A673 (cell line): ENCODE measurements at regions not wholly inside any gene's neighbourhood (a gene's known extent, or its start where the extent isn't known, plus 50 kb on each side); places are given as distances from the start of the nearest gene placed in this dataset.
A peak's percentile ranks its signal among the peaks of the same experiment; 100 is the strongest.

ENCODE experiments used
- BruUV-seq: library from RNA; stranded (reverse); fragments of 400-500 nt; replicated peaks from 2 replicates; lab custom pipeline; 2021; lab: Mats Ljungman, UMichigan
- CTCF ChIA-PET: fragments of 300-600 bp; sonication (Branson Sonifier 250); formaldehyde crosslinking; loops from one replicate; lab custom pipeline; 2022; ENCODE audit warnings: antibody characterized with exemption; lab: Charles Lee
- POLR2A ChIA-PET: fragments of 300-600 bp; sonication (Branson Sonifier 250); formaldehyde crosslinking; loops from one replicate; lab custom pipeline; 2022; ENCODE audit warnings: antibody characterized with exemption; ENCODE audit not compliant: low non-redundant PET; lab: Charles Lee
- DNase-seq: peaks from one replicate; pipeline ENCODE4 v3.0.0-alpha.2; 2015; ENCODE audit warnings: low spot score
- H3K27ac ChIP-seq: fragments of 200-600 bp; sonication (generic); 2 replicates; pipeline ENCODE4 v1.5.1; 2016; ENCODE audit warnings: mixed run types, low read depth, mild to moderate bottlenecking, mixed read lengths, antibody characterized with exemption, low read length; ENCODE audit not compliant: poor library complexity, severe bottlenecking
- H3K27me3 ChIP-seq: fragments of 200-600 bp; sonication (generic); replicated peaks from 2 replicates; pipeline ENCODE4 v1.6.1; 2017; ENCODE audit warnings: mixed run types, low read depth, mild to moderate bottlenecking, mixed read lengths, antibody characterized with exemption, low read length; ENCODE audit not compliant: insufficient read depth, poor library complexity
- H3K36me3 ChIP-seq: fragments of 200-600 bp; sonication (generic); 2 replicates; pipeline ENCODE4 v1.6.1; 2016; ENCODE audit warnings: mixed run types, mild to moderate bottlenecking, mixed read lengths, antibody characterized with exemption, low read length; ENCODE audit not compliant: insufficient read depth, poor library complexity, severe bottlenecking
- H3K4me1 ChIP-seq: fragments of 200-600 bp; sonication (generic); 2 replicates; pipeline ENCODE4 v1.6.1; 2017; ENCODE audit warnings: mixed run types, mild to moderate bottlenecking, mixed read lengths, antibody characterized with exemption, low read length; ENCODE audit not compliant: insufficient read depth, poor library complexity, severe bottlenecking
- H3K4me3 ChIP-seq: fragments of 200-600 bp; sonication (generic); 2 replicates; pipeline ENCODE4 v1.5.1; 2016; ENCODE audit warnings: low read depth, mixed run types, mild to moderate bottlenecking, mixed read lengths, low read length; ENCODE audit not compliant: poor library complexity, severe bottlenecking
- H3K9me3 ChIP-seq: fragments of 200-600 bp; sonication (generic); 2 replicates; pipeline ENCODE4 v1.6.1; 2016; ENCODE audit warnings: mixed run types, low read depth, mild to moderate bottlenecking, mixed read lengths, antibody characterized with exemption, low read length; ENCODE audit not compliant: poor library complexity, severe bottlenecking
- EZH2 ChIP-seq: fragments of 200-600 bp; sonication (generic); IDR thresholded peaks from 2 replicates; pipeline ENCODE4 v1.6.1; 2017; ENCODE audit warnings: borderline replicate concordance, low read depth, mild to moderate bottlenecking, mixed read lengths, antibody characterized with exemption, low read length; ENCODE audit not compliant: poor library complexity, severe bottlenecking
- intact Hi-C: fragments of 100-400 bp; cut with micrococcal nuclease; formaldehyde crosslinking; loops from one replicate; pipeline ENCODE4 v1.10.0; 2022; ENCODE audit not compliant: unreplicated experiment
- TF ChIP-seq, protein P1 (sequence below): fragments of 300-800, 200-600 bp; sonication (generic); conservative IDR thresholded peaks from 2 replicates; pipeline ENCODE4 v1.5.1; 2017; ENCODE audit warnings: low read depth, mild to moderate bottlenecking, antibody characterized with exemption, low read length, moderate library complexity, mixed read lengths

DNA sequence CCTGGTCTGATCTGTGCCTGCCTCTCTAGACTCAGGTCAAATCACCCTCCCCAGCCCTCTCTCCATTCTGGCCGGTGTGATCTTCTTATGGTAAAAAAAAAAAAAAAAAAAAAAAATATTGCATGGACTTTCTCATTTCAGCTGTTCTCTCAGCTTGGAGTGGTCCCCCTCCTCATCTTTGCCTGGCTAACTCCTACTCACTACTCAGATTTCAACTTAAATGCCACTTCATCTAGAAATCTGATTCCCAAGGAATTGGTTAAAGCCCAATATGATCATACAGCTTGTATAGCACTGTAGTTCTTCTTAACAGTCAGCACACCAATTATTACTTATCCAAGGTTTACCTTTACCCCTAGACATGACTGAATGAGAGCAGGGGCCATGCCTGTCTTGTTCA, 105.9 kb upstream of the CARMIL1 start:
- no peak for DNase-seq
- Histone ChIP-seq H3K4me3 (no peak overlapping the region), H3K36me3 (no peaks in the 10 kb centered on the region), H3K27ac (no peak overlapping the region), H3K27me3 (no peaks in the 10 kb centered on the region), H3K4me1 (peaks cover 8% of the 10 kb centered on the region), H3K9me3 (no peaks in the 10 kb centered on the region)
- intact Hi-C loops: no loop called here
- ChIA-PET POLR2A (no interaction called here), CTCF (interaction anchor here (0.7 kb wide), 1 partner anchor 547 kb away, joined by 6 read pairs; no protein-coding TSS in a partner anchor)
- BruUV-seq: no TSS peak
- TF ChIP-seq, protein P1, sequence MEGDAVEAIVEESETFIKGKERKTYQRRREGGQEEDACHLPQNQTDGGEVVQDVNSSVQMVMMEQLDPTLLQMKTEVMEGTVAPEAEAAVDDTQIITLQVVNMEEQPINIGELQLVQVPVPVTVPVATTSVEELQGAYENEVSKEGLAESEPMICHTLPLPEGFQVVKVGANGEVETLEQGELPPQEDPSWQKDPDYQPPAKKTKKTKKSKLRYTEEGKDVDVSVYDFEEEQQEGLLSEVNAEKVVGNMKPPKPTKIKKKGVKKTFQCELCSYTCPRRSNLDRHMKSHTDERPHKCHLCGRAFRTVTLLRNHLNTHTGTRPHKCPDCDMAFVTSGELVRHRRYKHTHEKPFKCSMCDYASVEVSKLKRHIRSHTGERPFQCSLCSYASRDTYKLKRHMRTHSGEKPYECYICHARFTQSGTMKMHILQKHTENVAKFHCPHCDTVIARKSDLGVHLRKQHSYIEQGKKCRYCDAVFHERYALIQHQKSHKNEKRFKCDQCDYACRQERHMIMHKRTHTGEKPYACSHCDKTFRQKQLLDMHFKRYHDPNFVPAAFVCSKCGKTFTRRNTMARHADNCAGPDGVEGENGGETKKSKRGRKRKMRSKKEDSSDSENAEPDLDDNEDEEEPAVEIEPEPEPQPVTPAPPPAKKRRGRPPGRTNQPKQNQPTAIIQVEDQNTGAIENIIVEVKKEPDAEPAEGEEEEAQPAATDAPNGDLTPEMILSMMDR: no peak
- TF ChIP-seq EZH2: no peak

DNA sequence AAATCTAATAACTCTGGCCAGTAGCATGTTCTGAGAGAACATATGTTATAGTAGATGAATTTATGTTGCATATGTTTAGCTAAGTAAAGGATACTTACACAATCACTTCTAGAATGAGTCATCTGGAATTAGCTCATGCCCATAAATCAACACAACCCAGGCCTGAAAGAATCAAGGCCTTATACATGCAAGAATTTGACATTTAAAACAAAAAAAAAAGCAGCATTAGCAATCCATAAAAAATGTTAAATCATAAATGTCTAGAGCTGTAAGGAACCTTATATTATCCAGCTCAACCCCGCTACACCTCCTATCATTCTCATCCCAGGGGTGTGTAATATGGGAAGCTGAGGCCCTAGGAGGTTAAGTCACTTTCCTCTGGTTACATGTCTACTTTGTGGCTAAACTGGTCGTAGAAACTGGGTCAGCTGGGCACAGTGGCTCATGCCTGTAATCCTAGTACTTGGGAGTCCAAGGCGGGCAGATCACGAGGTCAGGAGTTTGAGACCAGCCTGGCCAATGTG, 105.2 kb upstream of the CARMIL1 start:
- POLR2A ChIA-PET: no interaction called here
- no peak for TF ChIP-seq EZH2
- TF ChIP-seq, protein P1: no peak
- H3K27ac ChIP-seq: no peak overlapping the region
- no TSS peak for BruUV-seq
- H3K4me1 ChIP-seq: peaks cover 8% of the 10 kb centered on the region
- CTCF ChIA-PET: interaction anchor here (0.6 kb wide), 1 partner anchor 20 kb away, joined by 9 read pairs; no protein-coding TSS in a partner anchor
- no peaks in the 10 kb centered on the region for H3K9me3 ChIP-seq
- no peak overlapping the region for H3K4me3 ChIP-seq
- DNase-seq: peak; percentile 81
- H3K36me3 ChIP-seq: no peaks in the 10 kb centered on the region
- H3K27me3 ChIP-seq: no peaks in the 10 kb centered on the region
- intact Hi-C loops: no loop called here

DNA sequence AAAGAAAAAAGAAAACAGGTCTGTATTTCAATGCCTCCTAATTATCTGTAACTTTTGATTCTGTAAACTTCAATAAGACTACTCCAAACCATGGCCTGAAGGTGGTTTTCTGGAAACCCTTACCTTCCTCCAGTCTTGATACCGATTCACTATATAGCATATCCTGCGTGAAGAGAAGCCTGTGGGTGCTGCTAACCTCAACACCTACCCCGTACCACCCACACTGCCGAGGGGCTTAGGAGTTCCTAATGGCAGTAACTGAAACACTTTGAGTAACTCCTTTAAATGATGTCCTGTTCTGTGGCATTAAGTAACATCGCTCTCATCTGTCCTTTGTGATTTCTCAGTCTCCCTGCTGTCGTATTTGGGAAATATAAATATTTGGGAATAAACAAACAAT, 104.5 kb upstream of the CARMIL1 start:
- no peak overlapping the region for H3K27ac ChIP-seq
- intact Hi-C loops: no loop called here
- no TSS peak for BruUV-seq
- H3K36me3 ChIP-seq: no peaks in the 10 kb centered on the region
- ChIA-PET POLR2A (no interaction called here), CTCF (no interaction called here)
- TF ChIP-seq EZH2: no peak
- TF ChIP-seq, protein P1: no peak
- no peaks in the 10 kb centered on the region for H3K27me3 ChIP-seq
- peaks cover 8% of the 10 kb centered on the region for H3K4me1 ChIP-seq
- DNase-seq: no peak
- no peaks in the 10 kb centered on the region for H3K9me3 ChIP-seq
- H3K4me3 ChIP-seq: no peak overlapping the region
